ENCODE measurements at regions not wholly inside any gene's neighbourhood (a gene's known extent, or its start where the extent isn't known, plus 50 kb on each side); places are given as distances from the start of the nearest gene placed in this dataset.

DNA sequence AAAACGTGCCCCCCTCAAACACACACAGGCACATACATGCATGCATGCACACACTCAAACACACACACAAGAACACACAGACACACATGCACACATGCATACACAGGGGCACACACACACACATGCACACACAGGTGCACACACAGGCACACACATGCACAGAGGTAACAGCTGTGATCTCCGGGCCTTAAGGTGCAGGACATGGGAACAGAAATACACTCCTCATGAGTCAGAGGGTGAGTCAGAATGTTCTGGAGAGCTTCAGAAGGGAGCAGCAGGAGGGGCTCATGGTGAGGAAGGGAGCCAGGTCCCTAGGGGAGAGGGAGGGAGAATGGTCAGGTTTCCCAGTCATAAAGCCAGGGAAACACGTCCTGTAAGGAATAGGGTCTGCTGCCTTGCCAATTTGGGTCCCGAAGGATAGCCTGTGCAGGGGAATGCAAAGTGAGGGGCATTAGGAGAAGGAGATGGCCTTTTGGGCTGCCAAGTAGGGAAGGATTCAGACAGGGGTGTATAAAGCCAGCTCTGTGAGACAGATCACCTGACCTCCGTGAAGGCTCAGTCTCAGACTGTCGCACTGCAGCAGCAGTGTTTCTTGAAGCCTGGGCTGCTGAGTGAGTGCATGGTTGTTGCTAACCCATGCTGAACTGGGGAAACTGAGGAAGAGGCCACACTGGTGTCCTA, 123.9 kb downstream of the MAFB start:
- H3K4me1 ChIP-seq (ENCODE audit: insufficient read depth), result no peaks in the 10 kb centered on the region
- no peak overlapping the region for H3K4me3 Mint-ChIP-seq
- no peaks in the 10 kb centered on the region; the same call in 1 of the 2 replicates for H3K9me2 ChIP-seq (ENCODE audit: insufficient read depth)
- H3K27me3 ChIP-seq (ENCODE audit: insufficient read depth), result no peaks in the 10 kb centered on the region
- no peak overlapping the region for H2AFZ ChIP-seq
- no peaks in the 10 kb centered on the region for H3F3A ChIP-seq (replicated peaks; ENCODE audit: low read depth)
- H3K27me3 Mint-ChIP-seq (ENCODE audit: insufficient read depth, low read depth, poor library complexity), result peaks cover 1% of the 10 kb centered on the region
- no peak overlapping the region for H3K27ac Mint-ChIP-seq
- no peaks in the 10 kb centered on the region; the same call in 2 of the 3 replicates for H3K9me3 Mint-ChIP-seq
- no peaks in the 10 kb centered on the region for H4K20me1 ChIP-seq (replicated peaks; ENCODE audit: insufficient read depth)
- H3K36me3 ChIP-seq (ENCODE audit: insufficient read depth), result no peaks in the 10 kb centered on the region
- ATAC-seq (no peak), DNase-seq (ENCODE audit: low spot score) (no peak)
- H3K4me1 Mint-ChIP-seq, result peaks cover 18% of the 10 kb centered on the region
- H3K36me3 Mint-ChIP-seq (ENCODE audit: low read depth), result no peaks in the 10 kb centered on the region
- TF ChIP-seq NANOG (IDR thresholded peaks at IDR 0.05; ENCODE audit: borderline replicate concordance) (no peak), ZNF331 (CRISPR knock-in tag; IDR thresholded peaks at IDR 0.05; ENCODE audit: low read depth) (no peak), ZNF114 (CRISPR knock-in tag; IDR thresholded peaks at IDR 0.05) (no peak), STAT1 (IDR thresholded peaks at IDR 0.05; ENCODE audit: unreplicated experiment) (no peak), EZH2 (IDR thresholded peaks at IDR 0.05; ENCODE audit: low read depth, unreplicated experiment) (no peak), EZH2phosphoT487 (IDR thresholded peaks at IDR 0.05; ENCODE audit: unreplicated experiment) (no peak), CREB1 (CRISPR knock-in tag; IDR thresholded peaks at IDR 0.05; ENCODE audit: low read depth) (no peak)
- TF ChIP-seq, protein P1, sequence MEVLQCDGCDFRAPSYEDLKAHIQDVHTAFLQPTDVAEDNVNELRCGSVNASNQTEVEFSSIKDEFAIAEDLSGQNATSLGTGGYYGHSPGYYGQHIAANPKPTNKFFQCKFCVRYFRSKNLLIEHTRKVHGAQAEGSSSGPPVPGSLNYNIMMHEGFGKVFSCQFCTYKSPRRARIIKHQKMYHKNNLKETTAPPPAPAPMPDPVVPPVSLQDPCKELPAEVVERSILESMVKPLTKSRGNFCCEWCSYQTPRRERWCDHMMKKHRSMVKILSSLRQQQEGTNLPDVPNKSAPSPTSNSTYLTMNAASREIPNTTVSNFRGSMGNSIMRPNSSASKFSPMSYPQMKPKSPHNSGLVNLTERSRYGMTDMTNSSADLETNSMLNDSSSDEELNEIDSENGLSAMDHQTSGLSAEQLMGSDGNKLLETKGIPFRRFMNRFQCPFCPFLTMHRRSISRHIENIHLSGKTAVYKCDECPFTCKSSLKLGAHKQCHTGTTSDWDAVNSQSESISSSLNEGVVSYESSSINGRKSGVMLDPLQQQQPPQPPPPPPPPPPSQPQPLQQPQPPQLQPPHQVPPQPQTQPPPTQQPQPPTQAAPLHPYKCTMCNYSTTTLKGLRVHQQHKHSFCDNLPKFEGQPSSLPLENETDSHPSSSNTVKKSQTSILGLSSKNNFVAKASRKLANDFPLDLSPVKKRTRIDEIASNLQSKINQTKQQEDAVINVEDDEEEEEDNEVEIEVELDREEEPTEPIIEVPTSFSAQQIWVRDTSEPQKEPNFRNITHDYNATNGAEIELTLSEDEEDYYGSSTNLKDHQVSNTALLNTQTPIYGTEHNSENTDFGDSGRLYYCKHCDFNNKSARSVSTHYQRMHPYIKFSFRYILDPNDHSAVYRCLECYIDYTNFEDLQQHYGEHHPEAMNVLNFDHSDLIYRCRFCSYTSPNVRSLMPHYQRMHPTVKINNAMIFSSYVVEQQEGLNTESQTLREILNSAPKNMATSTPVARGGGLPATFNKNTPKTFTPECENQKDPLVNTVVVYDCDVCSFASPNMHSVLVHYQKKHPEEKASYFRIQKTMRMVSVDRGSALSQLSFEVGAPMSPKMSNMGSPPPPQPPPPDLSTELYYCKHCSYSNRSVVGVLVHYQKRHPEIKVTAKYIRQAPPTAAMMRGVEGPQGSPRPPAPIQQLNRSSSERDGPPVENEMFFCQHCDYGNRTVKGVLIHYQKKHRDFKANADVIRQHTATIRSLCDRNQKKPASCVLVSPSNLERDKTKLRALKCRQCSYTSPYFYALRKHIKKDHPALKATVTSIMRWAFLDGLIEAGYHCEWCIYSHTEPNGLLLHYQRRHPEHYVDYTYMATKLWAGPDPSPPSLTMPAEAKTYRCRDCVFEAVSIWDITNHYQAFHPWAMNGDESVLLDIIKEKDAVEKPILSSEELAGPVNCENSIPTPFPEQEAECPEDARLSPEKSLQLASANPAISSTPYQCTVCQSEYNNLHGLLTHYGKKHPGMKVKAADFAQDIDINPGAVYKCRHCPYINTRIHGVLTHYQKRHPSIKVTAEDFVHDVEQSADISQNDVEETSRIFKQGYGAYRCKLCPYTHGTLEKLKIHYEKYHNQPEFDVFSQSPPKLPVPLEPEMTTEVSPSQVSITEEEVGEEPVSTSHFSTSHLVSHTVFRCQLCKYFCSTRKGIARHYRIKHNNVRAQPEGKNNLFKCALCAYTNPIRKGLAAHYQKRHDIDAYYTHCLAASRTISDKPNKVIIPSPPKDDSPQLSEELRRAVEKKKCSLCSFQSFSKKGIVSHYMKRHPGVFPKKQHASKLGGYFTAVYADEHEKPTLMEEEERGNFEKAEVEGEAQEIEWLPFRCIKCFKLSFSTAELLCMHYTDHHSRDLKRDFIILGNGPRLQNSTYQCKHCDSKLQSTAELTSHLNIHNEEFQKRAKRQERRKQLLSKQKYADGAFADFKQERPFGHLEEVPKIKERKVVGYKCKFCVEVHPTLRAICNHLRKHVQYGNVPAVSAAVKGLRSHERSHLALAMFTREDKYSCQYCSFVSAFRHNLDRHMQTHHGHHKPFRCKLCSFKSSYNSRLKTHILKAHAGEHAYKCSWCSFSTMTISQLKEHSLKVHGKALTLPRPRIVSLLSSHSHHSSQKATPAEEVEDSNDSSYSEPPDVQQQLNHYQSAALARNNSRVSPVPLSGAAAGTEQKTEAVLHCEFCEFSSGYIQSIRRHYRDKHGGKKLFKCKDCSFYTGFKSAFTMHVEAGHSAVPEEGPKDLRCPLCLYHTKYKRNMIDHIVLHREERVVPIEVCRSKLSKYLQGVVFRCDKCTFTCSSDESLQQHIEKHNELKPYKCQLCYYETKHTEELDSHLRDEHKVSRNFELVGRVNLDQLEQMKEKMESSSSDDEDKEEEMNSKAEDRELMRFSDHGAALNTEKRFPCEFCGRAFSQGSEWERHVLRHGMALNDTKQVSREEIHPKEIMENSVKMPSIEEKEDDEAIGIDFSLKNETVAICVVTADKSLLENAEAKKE (CRISPR knock-in tag; IDR thresholded peaks at IDR 0.05), result no peak
- TF ChIP-seq, protein P2, sequence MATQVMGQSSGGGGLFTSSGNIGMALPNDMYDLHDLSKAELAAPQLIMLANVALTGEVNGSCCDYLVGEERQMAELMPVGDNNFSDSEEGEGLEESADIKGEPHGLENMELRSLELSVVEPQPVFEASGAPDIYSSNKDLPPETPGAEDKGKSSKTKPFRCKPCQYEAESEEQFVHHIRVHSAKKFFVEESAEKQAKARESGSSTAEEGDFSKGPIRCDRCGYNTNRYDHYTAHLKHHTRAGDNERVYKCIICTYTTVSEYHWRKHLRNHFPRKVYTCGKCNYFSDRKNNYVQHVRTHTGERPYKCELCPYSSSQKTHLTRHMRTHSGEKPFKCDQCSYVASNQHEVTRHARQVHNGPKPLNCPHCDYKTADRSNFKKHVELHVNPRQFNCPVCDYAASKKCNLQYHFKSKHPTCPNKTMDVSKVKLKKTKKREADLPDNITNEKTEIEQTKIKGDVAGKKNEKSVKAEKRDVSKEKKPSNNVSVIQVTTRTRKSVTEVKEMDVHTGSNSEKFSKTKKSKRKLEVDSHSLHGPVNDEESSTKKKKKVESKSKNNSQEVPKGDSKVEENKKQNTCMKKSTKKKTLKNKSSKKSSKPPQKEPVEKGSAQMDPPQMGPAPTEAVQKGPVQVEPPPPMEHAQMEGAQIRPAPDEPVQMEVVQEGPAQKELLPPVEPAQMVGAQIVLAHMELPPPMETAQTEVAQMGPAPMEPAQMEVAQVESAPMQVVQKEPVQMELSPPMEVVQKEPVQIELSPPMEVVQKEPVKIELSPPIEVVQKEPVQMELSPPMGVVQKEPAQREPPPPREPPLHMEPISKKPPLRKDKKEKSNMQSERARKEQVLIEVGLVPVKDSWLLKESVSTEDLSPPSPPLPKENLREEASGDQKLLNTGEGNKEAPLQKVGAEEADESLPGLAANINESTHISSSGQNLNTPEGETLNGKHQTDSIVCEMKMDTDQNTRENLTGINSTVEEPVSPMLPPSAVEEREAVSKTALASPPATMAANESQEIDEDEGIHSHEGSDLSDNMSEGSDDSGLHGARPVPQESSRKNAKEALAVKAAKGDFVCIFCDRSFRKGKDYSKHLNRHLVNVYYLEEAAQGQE (IDR thresholded peaks at IDR 0.05; ENCODE audit: unreplicated experiment), result no peak
- TF ChIP-seq, protein P3, sequence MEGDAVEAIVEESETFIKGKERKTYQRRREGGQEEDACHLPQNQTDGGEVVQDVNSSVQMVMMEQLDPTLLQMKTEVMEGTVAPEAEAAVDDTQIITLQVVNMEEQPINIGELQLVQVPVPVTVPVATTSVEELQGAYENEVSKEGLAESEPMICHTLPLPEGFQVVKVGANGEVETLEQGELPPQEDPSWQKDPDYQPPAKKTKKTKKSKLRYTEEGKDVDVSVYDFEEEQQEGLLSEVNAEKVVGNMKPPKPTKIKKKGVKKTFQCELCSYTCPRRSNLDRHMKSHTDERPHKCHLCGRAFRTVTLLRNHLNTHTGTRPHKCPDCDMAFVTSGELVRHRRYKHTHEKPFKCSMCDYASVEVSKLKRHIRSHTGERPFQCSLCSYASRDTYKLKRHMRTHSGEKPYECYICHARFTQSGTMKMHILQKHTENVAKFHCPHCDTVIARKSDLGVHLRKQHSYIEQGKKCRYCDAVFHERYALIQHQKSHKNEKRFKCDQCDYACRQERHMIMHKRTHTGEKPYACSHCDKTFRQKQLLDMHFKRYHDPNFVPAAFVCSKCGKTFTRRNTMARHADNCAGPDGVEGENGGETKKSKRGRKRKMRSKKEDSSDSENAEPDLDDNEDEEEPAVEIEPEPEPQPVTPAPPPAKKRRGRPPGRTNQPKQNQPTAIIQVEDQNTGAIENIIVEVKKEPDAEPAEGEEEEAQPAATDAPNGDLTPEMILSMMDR (conservative IDR thresholded peaks at IDR 0.05; ENCODE audit: low read depth in 2 of 2), result no peak
- TF ChIP-seq, protein P4, sequence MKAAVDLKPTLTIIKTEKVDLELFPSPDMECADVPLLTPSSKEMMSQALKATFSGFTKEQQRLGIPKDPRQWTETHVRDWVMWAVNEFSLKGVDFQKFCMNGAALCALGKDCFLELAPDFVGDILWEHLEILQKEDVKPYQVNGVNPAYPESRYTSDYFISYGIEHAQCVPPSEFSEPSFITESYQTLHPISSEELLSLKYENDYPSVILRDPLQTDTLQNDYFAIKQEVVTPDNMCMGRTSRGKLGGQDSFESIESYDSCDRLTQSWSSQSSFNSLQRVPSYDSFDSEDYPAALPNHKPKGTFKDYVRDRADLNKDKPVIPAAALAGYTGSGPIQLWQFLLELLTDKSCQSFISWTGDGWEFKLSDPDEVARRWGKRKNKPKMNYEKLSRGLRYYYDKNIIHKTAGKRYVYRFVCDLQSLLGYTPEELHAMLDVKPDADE (IDR thresholded peaks at IDR 0.05), result no peak
- H3K4me3 ChIP-seq, result no peak overlapping the region
- no peak overlapping the region for H3K4me2 ChIP-seq
- H3K79me2 ChIP-seq (replicated peaks; ENCODE audit: insufficient read depth), result no peaks in the 10 kb centered on the region
- no peak overlapping the region for H3K27ac ChIP-seq (ENCODE audit: low read depth)
